ENCODE measurements at regions not wholly inside any gene's neighbourhood (a gene's known extent, or its start where the extent isn't known, plus 50 kb on each side); places are given as distances from the start of the nearest gene placed in this dataset.

DNA sequence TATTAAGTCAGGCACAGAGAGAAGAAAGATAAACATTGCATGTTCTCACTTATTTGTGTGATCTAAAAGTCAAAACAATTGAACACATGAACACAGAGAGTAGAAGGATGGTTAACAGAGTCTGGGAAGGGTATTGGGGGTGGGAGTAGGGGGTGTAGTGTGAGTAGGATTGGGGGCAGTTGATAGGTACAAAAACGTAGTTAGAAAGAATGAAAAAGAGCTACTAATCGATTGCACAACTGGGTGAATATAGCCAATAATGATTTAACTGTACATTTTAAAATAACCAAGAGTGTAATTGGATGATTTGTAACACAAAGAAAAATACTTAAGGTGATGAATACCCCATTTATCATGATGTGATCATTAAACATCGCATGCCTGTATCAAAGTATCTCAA lies 333.3 kb downstream of the HAO1 start:
- TF ChIP-seq, protein P1, sequence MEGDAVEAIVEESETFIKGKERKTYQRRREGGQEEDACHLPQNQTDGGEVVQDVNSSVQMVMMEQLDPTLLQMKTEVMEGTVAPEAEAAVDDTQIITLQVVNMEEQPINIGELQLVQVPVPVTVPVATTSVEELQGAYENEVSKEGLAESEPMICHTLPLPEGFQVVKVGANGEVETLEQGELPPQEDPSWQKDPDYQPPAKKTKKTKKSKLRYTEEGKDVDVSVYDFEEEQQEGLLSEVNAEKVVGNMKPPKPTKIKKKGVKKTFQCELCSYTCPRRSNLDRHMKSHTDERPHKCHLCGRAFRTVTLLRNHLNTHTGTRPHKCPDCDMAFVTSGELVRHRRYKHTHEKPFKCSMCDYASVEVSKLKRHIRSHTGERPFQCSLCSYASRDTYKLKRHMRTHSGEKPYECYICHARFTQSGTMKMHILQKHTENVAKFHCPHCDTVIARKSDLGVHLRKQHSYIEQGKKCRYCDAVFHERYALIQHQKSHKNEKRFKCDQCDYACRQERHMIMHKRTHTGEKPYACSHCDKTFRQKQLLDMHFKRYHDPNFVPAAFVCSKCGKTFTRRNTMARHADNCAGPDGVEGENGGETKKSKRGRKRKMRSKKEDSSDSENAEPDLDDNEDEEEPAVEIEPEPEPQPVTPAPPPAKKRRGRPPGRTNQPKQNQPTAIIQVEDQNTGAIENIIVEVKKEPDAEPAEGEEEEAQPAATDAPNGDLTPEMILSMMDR (IDR thresholded peaks at IDR 0.05) = no peak
- TF ChIP-seq POLR2A (IDR thresholded peaks at IDR 0.05) = no peak
